LNCaP clone FGC (cell line): ENCODE measurements at regions not wholly inside any gene's neighbourhood (a gene's known extent, or its start where the extent isn't known, plus 50 kb on each side); places are given as distances from the start of the nearest gene placed in this dataset.

Experiments
- DNase-seq: peaks from one replicate; pipeline ENCODE4 v3.0.0-alpha.2; 2011; ENCODE audit warnings: low read depth
- H3K4me3 ChIP-seq: 2 replicates; pipeline ENCODE4 v1.5.1; 2011; ENCODE audit warnings: mild to moderate bottlenecking, low read depth, low read length, control low read depth
- CTCF ChIP-seq: IDR thresholded peaks from 2 replicates; pipeline ENCODE4 v1.5.1; 2012; ENCODE audit warnings: mild to moderate bottlenecking; ENCODE audit not compliant: control insufficient read depth, insufficient read depth; ENCODE audit errors: extremely low read depth

DNA sequence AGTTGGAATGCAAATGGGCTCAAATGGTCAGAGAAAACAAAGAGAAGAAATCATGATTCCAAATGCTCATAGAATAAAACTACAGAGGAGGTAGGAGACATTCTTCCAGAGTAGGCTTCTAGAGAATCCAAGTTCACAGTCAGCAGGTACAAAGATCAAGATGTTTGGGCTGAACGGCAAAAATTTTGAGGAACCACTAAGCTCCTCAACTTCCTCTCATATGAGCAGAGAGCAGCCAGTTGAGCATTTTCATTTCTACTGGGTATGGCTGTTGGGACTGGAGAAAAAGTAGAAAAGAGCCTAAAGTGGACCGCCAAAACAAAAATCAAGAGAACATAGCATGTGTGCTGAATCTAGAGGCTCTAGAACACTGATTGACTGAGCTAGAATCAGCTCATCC, 73.8 kb upstream of the ARID2 start:
- H3K4me3 ChIP-seq = no peak overlapping the region
- DNase-seq = no peak
- TF ChIP-seq CTCF = no peak

GRCh38 chr12:45658020-45658419, 71.5 kb upstream of the ARID2 start:
- H3K4me3 ChIP-seq = no peak overlapping the region
- no peak for TF ChIP-seq CTCF
- no peak for DNase-seq

DNA sequence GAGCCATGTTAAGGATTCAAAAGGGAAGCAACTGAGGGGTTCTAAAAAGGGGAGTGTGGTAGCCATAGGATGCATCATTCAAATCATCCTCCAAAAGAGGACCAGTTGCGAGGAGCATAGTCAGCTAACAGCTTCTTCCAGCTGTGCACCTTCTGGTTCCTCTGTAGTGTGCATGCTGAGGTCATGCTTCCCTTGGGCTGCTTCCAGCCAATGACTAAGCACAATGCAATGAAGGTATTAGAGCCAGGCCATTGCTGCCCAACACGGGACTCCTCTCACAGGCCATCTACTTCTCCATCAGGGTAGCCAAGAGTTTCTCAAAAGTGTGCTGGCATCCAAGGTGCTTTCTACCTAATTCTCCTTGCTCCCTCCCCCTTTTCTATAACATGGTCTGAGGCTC, 69.2 kb upstream of the ARID2 start:
- H3K4me3 ChIP-seq = no peak overlapping the region
- no peak for TF ChIP-seq CTCF
- no peak for DNase-seq

- H3K4me3 ChIP-seq = no peak overlapping the region
- DNase-seq = no peak
- TF ChIP-seq CTCF = no peak
Observed at GRCh38 chr12:45663455-45663854, 66.1 kb upstream of the ARID2 start.

DNA sequence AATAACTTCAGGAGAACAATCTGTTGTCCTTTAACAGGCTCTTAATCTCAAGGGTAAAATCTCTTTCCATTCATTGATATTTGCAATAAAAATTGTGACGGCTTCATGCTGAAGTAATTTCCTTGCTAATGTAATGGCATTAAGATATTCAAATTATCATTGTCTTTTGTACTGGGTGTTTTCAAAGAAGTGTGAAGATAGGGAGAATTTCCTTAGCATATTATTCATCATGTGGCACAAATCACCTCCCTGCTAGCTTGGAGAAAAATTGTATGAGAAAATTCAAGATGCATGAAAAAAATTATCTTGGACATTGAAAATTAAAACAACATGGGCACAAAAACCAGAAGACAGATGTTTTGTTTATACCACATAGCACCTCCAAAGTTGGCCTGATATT, 63.6 kb upstream of the ARID2 start:
- DNase-seq = no peak
- no peak for TF ChIP-seq CTCF
- H3K4me3 ChIP-seq = no peak overlapping the region

DNA sequence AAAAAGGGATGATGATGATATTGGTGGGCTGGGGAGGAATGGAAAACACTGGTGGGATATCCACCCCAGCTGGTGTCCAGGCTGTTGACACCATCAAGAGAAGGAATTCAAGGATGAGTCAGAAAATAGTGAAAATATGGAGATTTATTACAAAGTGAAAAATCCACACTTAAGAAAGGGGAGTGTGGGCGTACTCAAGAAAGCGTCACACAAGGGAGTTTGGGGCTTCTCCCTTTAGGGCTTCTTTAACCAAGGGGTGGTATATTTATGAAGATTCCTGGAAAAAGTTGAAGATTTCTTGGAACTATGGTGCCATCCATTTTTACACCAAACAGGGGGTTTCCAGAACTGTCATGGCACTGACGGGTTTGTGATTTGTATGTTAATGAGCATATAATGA, 63.1 kb upstream of the ARID2 start:
- TF ChIP-seq CTCF = no peak
- DNase-seq = no peak
- H3K4me3 ChIP-seq = no peak overlapping the region

DNA sequence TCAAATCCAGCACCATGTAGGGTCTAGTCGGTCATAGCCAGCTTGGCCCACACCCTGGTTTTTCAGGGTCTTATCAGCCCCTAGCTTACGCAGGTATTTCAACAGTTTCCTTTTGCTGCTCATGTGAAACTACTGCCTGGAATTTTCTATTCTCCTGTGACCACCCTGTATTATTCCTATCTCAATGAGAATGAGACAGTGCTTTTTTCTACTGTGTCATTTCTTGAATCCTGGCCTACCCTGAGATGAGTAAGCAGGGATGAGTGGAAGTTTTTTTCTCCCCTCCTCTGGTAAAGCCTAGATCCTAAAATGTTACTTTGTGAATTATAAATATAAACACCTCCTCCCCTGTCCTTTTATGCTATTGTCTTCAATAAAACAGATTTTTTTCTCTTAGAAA, 62.7 kb upstream of the ARID2 start:
- TF ChIP-seq CTCF = no peak
- no peak for DNase-seq

More for the DNA sequence above, 62.7 kb upstream of the ARID2 start:
- H3K4me3 ChIP-seq = no peak overlapping the region
